SK-N-SH treated with all-trans-retinoic acid at 6 μM for 48 hours (cell line): ENCODE measurements at regions not wholly inside any gene's neighbourhood (a gene's known extent, or its start where the extent isn't known, plus 50 kb on each side); places are given as distances from the start of the nearest gene placed in this dataset.

Experiments used
- ATAC-seq: fragments of 200-7000 bp; cut with Tn5 transposase; 3 replicates; pipeline ENCODE4 v1.9.1; 2020; ENCODE audit warnings: mild to moderate bottlenecking, moderate library complexity
- ARNTL ChIP-seq: fragments of 450-650 bp; formaldehyde crosslinking; IDR thresholded peaks from 2 replicates; pipeline ENCODE4 v1.5.0; 2020; ENCODE audit warnings: low read depth, mild to moderate bottlenecking, moderate library complexity, borderline replicate concordance
- BACH2 ChIP-seq: fragments of 250-450 bp; sonication (Bioruptor Pico); IDR thresholded peaks from 2 replicates; pipeline ENCODE4 v1.9.0; 2021; ENCODE audit warnings: mild to moderate bottlenecking, borderline replicate concordance
- CREB5 ChIP-seq: fragments of 250-450 bp; sonication (Bioruptor Pico); IDR thresholded peaks from 2 replicates; pipeline ENCODE4 v1.5.1; 2020; ENCODE audit warnings: low read depth, mild to moderate bottlenecking, moderate library complexity
- CSDC2 ChIP-seq: fragments of 250-450 bp; sonication (Bioruptor Pico); IDR thresholded peaks from 2 replicates; pipeline ENCODE4 v1.5.0; 2020; ENCODE audit warnings: mild to moderate bottlenecking, moderate library complexity
- CSRNP3 ChIP-seq: fragments of 250-450 bp; sonication (Bioruptor Pico); IDR thresholded peaks from 2 replicates; pipeline ENCODE4 v1.5.1; 2021; ENCODE audit warnings: mild to moderate bottlenecking, moderate library complexity
- ESRRG ChIP-seq: fragments of 250-450 bp; sonication (Bioruptor Pico); IDR thresholded peaks from 2 replicates; pipeline ENCODE4 v1.6.1; 2021; ENCODE audit warnings: mild to moderate bottlenecking
- GLIS3 ChIP-seq: fragments of 250-450 bp; sonication (Bioruptor Pico); IDR thresholded peaks from 2 replicates; pipeline ENCODE4 v1.5.0; 2020; ENCODE audit warnings: mild to moderate bottlenecking, moderate library complexity
- ISL1 ChIP-seq: fragments of 250-450 bp; sonication (Bioruptor Pico); IDR thresholded peaks from 2 replicates; pipeline ENCODE4 v2.1.2; 2022; ENCODE audit warnings: mild to moderate bottlenecking, moderate library complexity
- OSR1 ChIP-seq: fragments of 250-450 bp; sonication (Bioruptor Pico); IDR thresholded peaks from 2 replicates; pipeline ENCODE4 v1.8.0; 2022; ENCODE audit warnings: moderate library complexity, mild to moderate bottlenecking, inconsistent platforms
- POU6F1 ChIP-seq: fragments of 250-450 bp; sonication (Bioruptor Pico); IDR thresholded peaks from 2 replicates; pipeline ENCODE4 v1.8.0; 2021; ENCODE audit warnings: low read depth, mild to moderate bottlenecking, moderate library complexity, borderline replicate concordance
- PPARA ChIP-seq: fragments of 250-450 bp; sonication (Bioruptor Pico); IDR thresholded peaks from 2 replicates; pipeline ENCODE4 v1.5.0; 2020; ENCODE audit warnings: mild to moderate bottlenecking, borderline replicate concordance
- SNAI2 ChIP-seq: fragments of 250-450 bp; sonication (Bioruptor Pico); IDR thresholded peaks from 2 replicates; pipeline ENCODE4 v1.5.0; 2020; ENCODE audit warnings: mild to moderate bottlenecking, moderate library complexity
- TCF4 ChIP-seq: fragments of 250-450 bp; sonication (Bioruptor Pico); IDR thresholded peaks from 2 replicates; pipeline ENCODE4 v1.8.0; 2021; ENCODE audit warnings: mild to moderate bottlenecking, moderate library complexity, borderline replicate concordance
- TOX ChIP-seq: fragments of 250-450 bp; sonication (Bioruptor Pico); IDR thresholded peaks from 2 replicates; pipeline ENCODE4 v1.8.0; 2021; ENCODE audit warnings: mild to moderate bottlenecking, moderate library complexity, borderline replicate concordance
- TSHZ2 ChIP-seq: fragments of 250-450 bp; sonication (Bioruptor Pico); IDR thresholded peaks from 2 replicates; pipeline ENCODE4 v1.5.0; 2020; ENCODE audit warnings: mild to moderate bottlenecking, moderate library complexity
- ZFP3 ChIP-seq: fragments of 250-450 bp; sonication (Bioruptor Pico); IDR thresholded peaks from 2 replicates; pipeline ENCODE4 v1.5.0; 2020; ENCODE audit warnings: mild to moderate bottlenecking, moderate library complexity
- ZFP30 ChIP-seq: fragments of 450-650 bp; formaldehyde crosslinking; IDR thresholded peaks from 2 replicates; pipeline ENCODE4 v1.5.0; 2022; ENCODE audit warnings: mild to moderate bottlenecking, moderate library complexity
- ZNF565 ChIP-seq: fragments of 450-650 bp; formaldehyde crosslinking; conservative IDR thresholded peaks from 2 replicates; pipeline ENCODE4 v1.5.0; 2020; ENCODE audit warnings: low read depth, mild to moderate bottlenecking, moderate library complexity
- ZNF70 ChIP-seq: fragments of 450-650 bp; formaldehyde crosslinking; IDR thresholded peaks from 2 replicates; pipeline ENCODE4 v1.5.0; 2020; ENCODE audit warnings: mild to moderate bottlenecking, moderate library complexity
- ZNF8 ChIP-seq: fragments of 450-650 bp; formaldehyde crosslinking; IDR thresholded peaks from 2 replicates; pipeline ENCODE4 v1.5.0; 2020; ENCODE audit warnings: mild to moderate bottlenecking, moderate library complexity

GRCh38 chr2:88303865-88304264 lies 133.7 kb downstream of the THNSL2 start (continued):
- TF ChIP-seq CREB5 (no peak), ZNF70 (CRISPR knock-in tag) (no peak), BACH2 (CRISPR knock-in tag) (no peak), ESRRG (CRISPR knock-in tag) (no peak), OSR1 (CRISPR knock-in tag) (no peak)

- no peak for ATAC-seq
Observed at GRCh38 chr2:88296247-88296646, 126.1 kb downstream of the THNSL2 start.

GRCh38 chr2:88283886-88284592 lies 113.9 kb downstream of the THNSL2 start:
- ATAC-seq, result no peak
- no peak for TF ChIP-seq ZFP30 (CRISPR knock-in tag)
- no peak for TF ChIP-seq OSR1 (CRISPR knock-in tag)
- no peak for TF ChIP-seq TSHZ2 (CRISPR knock-in tag)
- TF ChIP-seq ZNF565 (CRISPR knock-in tag), result no peak
- no peak for TF ChIP-seq BACH2 (CRISPR knock-in tag)
- TF ChIP-seq CSDC2, result no peak
- no peak for TF ChIP-seq SNAI2
- TF ChIP-seq ZNF8 (CRISPR knock-in tag), result no peak
- no peak for TF ChIP-seq TOX
- TF ChIP-seq TCF4 (CRISPR knock-in tag), result no peak
- no peak for TF ChIP-seq ZNF70 (CRISPR knock-in tag)
- no peak for TF ChIP-seq CSRNP3 (CRISPR knock-in tag)
- no peak for TF ChIP-seq ISL1 (CRISPR knock-in tag)
- no peak for TF ChIP-seq ARNTL
- no peak for TF ChIP-seq ZFP3 (CRISPR knock-in tag)

More at GRCh38 chr2:88296247-88296646, 126.1 kb downstream of the THNSL2 start:
- TF ChIP-seq OSR1 (CRISPR knock-in tag), result no peak
- TF ChIP-seq GLIS3, result no peak
- no peak for TF ChIP-seq ARNTL
- no peak for TF ChIP-seq ZFP3 (CRISPR knock-in tag)
- TF ChIP-seq ZNF8 (CRISPR knock-in tag), result no peak
- no peak for TF ChIP-seq TCF4 (CRISPR knock-in tag)
- TF ChIP-seq CSRNP3 (CRISPR knock-in tag), result no peak
- TF ChIP-seq SNAI2, result no peak
- TF ChIP-seq TOX, result no peak
- TF ChIP-seq PPARA (CRISPR knock-in tag), result no peak

- no peak for ATAC-seq
- no peak for TF ChIP-seq BACH2 (CRISPR knock-in tag)
- TF ChIP-seq PPARA (CRISPR knock-in tag), result no peak
- no peak for TF ChIP-seq TSHZ2 (CRISPR knock-in tag)
- no peak for TF ChIP-seq ARNTL
- no peak for TF ChIP-seq POU6F1
- TF ChIP-seq ISL1 (CRISPR knock-in tag), result no peak
- no peak for TF ChIP-seq CREB5
- no peak for TF ChIP-seq TOX
Observed at GRCh38 chr2:88281302-88282217, 111.4 kb downstream of the THNSL2 start.
